ENCODE measurements at regions not wholly inside any gene's neighbourhood (a gene's known extent, or its start where the extent isn't known, plus 50 kb on each side); places are given as distances from the start of the nearest gene placed in this dataset.

DNA sequence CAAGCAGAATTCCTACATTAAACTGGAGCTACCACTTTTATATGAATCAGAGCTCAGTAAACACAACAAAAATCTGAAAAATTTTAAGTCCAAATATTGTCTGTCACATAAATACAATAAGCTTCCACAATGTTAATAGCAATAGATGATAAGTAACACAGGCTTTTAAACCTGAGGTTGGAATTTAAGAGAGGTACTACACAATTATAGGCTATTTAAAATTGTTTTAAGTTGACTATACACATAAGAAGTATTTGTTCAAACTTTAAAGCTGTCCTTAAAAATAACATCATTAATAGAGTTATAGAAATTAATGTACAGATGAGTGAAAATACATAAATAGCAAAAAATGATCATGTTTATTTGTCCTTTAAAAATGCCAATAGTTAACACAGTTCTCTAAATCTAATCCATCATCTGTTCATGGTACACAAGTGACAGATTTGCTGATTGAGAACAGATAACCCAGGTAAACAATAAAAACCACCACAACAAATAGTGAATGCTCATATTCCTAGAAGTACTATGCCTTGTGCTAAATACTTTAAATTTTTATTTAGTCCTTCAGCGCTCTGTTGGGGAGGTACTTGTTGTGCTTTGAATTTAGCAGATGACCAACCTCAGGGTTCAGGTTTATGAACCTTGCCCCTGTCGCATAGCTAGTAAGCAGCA, 382.3 kb upstream of the ID4 start:
- ATAC-seq (ENCODE audit: low read depth in 2 of 2) (no peak), DNase-seq (no peak)
- Mint-ChIP-seq H3K4me3 (no peak overlapping the region), H3K27me3 (no peaks in the 10 kb centered on the region), H3K9me3 (peaks cover 0 to 7% (median 4%) of the 10 kb centered on the region in 7 donors), H3K4me1 (no peaks in the 10 kb centered on the region), H3K27ac (no peak overlapping the region), H3K36me3 (no peaks in the 10 kb centered on the region)
- Histone ChIP-seq H3K9me3 (ENCODE audit: control insufficient read depth in 2 of 2, low read length in 2 of 2) (no peaks in the 10 kb centered on the region), H3K36me3 (ENCODE audit: control insufficient read depth, insufficient read depth, low read length) (no peaks in the 10 kb centered on the region), H3K4me3 (ENCODE audit: low read depth, low read length) (no peak overlapping the region), H3K27me3 (ENCODE audit: control insufficient read depth, insufficient read depth, low read length) (no peaks in the 10 kb centered on the region), H3K4me1 (ENCODE audit: control insufficient read depth, insufficient read depth, low read length, poor library complexity, severe bottlenecking) (no peaks in the 10 kb centered on the region), H3K27ac (ENCODE audit: insufficient read depth, low read length, poor library complexity, severe bottlenecking) (no peak overlapping the region)

DNA sequence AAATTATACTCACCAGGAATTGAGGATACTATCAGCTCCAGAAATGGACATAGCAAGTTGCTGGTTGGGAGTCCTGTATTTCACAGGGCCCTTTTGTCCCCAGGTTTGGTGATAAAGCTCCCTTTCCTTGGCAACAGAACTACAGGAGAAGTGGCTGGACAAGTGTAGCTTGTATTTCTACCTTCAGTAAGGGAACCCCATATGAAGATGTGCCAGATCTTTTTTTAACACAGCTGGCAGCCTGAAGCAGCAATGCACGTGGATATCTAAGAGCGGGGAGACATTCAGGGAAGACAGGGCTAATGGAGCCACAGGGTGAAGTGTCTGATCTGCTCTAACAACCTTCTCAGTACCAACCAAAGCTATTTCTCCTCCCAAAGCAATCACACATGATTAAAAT, 373.9 kb upstream of the ID4 start:
- ATAC-seq (ENCODE audit: low read depth in 2 of 2) = no peak
- H3K9me3 Mint-ChIP-seq = peaks cover 0 to 6% (median 1%) of the 10 kb centered on the region in 7 donors

GRCh38 chr6:19463925-19464324, 373.2 kb upstream of the ID4 start:
- Histone ChIP-seq H3K27ac (ENCODE audit: insufficient read depth, low read length, poor library complexity, severe bottlenecking) (no peak overlapping the region), H3K36me3 (ENCODE audit: control insufficient read depth, insufficient read depth, low read length) (no peaks in the 10 kb centered on the region), H3K9me3 (ENCODE audit: control insufficient read depth in 2 of 2, low read length in 2 of 2) (no peaks in the 10 kb centered on the region), H3K4me1 (ENCODE audit: control insufficient read depth, insufficient read depth, low read length, poor library complexity, severe bottlenecking) (no peaks in the 10 kb centered on the region), H3K4me3 (ENCODE audit: low read depth, low read length) (no peak overlapping the region), H3K27me3 (ENCODE audit: control insufficient read depth, insufficient read depth, low read length) (no peaks in the 10 kb centered on the region)
- ATAC-seq (ENCODE audit: low read depth in 2 of 2) (no peak), DNase-seq (no peak)
- no peaks in the 10 kb centered on the region for H3K36me3 Mint-ChIP-seq
- H3K27me3 Mint-ChIP-seq = no peaks in the 10 kb centered on the region
- H3K9me3 Mint-ChIP-seq = peaks cover 0 to 6% (median 1%) of the 10 kb centered on the region in 7 donors
- no peaks in the 10 kb centered on the region for H3K4me1 Mint-ChIP-seq
- H3K4me3 Mint-ChIP-seq = no peak overlapping the region
- H3K27ac Mint-ChIP-seq = no peak overlapping the region

More for the DNA sequence above, 373.9 kb upstream of the ID4 start:
- no peaks in the 10 kb centered on the region for H3K36me3 ChIP-seq (ENCODE audit: control insufficient read depth, insufficient read depth, low read length)
- H3K9me3 ChIP-seq (ENCODE audit: control insufficient read depth in 2 of 2, low read length in 2 of 2) = no peaks in the 10 kb centered on the region
- H3K27ac Mint-ChIP-seq = no peak overlapping the region
- H3K4me1 Mint-ChIP-seq = no peaks in the 10 kb centered on the region
- no peaks in the 10 kb centered on the region for H3K27me3 ChIP-seq (ENCODE audit: control insufficient read depth, insufficient read depth, low read length)
- H3K36me3 Mint-ChIP-seq = no peaks in the 10 kb centered on the region
- no peak for DNase-seq
- H3K4me3 Mint-ChIP-seq = no peak overlapping the region
- no peaks in the 10 kb centered on the region for H3K27me3 Mint-ChIP-seq
- H3K4me1 ChIP-seq (ENCODE audit: control insufficient read depth, insufficient read depth, low read length, poor library complexity, severe bottlenecking) = no peaks in the 10 kb centered on the region
- no peak overlapping the region for H3K27ac ChIP-seq (ENCODE audit: insufficient read depth, low read length, poor library complexity, severe bottlenecking)
- H3K4me3 ChIP-seq (ENCODE audit: low read depth, low read length) = no peak overlapping the region

DNA sequence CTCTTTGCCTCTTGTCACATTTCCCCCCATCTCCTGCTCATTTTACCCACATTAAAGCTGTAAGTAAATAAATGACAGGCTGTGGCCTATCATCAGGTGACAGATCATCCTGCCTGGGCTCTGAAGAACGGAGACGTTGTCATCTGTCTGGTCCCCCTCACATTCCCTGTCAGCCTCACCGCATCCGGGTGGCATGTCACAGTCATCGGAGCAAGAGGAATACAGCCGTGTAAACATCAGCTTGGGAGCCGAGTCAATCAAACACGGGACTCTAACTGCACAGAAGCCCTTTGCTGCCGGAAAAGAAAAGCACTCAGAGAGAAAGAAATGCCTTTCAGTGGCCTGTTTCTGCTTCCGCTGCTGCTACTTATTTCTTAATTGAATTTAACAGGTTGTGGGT, 371.9 kb upstream of the ID4 start:
- Mint-ChIP-seq H3K27me3 (no peaks in the 10 kb centered on the region), H3K4me1 (no peaks in the 10 kb centered on the region), H3K4me3 (no peak overlapping the region), H3K27ac (no peak overlapping the region), H3K36me3 (no peaks in the 10 kb centered on the region), H3K9me3 (peaks cover 0 to 6% (median 1%) of the 10 kb centered on the region in 7 donors)
- Histone ChIP-seq H3K27ac (ENCODE audit: insufficient read depth, low read length, poor library complexity, severe bottlenecking) (no peak overlapping the region), H3K27me3 (ENCODE audit: control insufficient read depth, insufficient read depth, low read length) (no peaks in the 10 kb centered on the region), H3K9me3 (ENCODE audit: control insufficient read depth in 2 of 2, low read length in 2 of 2) (no peaks in the 10 kb centered on the region), H3K36me3 (ENCODE audit: control insufficient read depth, insufficient read depth, low read length) (no peaks in the 10 kb centered on the region), H3K4me1 (ENCODE audit: control insufficient read depth, insufficient read depth, low read length, poor library complexity, severe bottlenecking) (no peaks in the 10 kb centered on the region), H3K4me3 (ENCODE audit: low read depth, low read length) (no peak overlapping the region)
- ATAC-seq (ENCODE audit: low read depth in 2 of 2) = no peak
- no peak for DNase-seq

DNA sequence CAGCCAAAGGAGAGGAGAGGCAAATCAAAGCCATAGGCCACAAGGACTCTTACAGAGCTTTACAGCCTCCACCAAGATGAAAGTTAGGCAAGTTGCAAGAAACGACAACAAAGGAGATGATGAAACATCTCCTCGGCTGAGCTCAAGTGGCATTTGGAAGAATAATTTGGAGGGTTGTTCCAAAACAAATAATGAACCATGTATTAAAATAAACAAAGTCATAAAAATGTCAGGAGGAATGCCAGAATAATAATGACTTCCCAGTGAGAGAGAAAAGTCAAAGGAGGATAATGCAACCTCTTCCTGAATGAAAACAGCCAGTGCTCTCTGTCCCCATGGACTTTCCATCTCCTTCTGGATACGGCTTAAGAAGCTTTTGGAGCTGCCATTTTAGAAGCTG, 371.4 kb upstream of the ID4 start:
- Histone ChIP-seq H3K36me3 (ENCODE audit: control insufficient read depth, insufficient read depth, low read length) (no peaks in the 10 kb centered on the region), H3K4me1 (ENCODE audit: control insufficient read depth, insufficient read depth, low read length, poor library complexity, severe bottlenecking) (no peaks in the 10 kb centered on the region), H3K9me3 (ENCODE audit: control insufficient read depth in 2 of 2, low read length in 2 of 2) (no peaks in the 10 kb centered on the region), H3K27ac (ENCODE audit: insufficient read depth, low read length, poor library complexity, severe bottlenecking) (no peak overlapping the region), H3K4me3 (ENCODE audit: low read depth, low read length) (no peak overlapping the region), H3K27me3 (ENCODE audit: control insufficient read depth, insufficient read depth, low read length) (no peaks in the 10 kb centered on the region)
- no peak overlapping the region for H3K4me3 Mint-ChIP-seq
- ATAC-seq (ENCODE audit: low read depth in 2 of 2) = no peak
- no peak overlapping the region for H3K27ac Mint-ChIP-seq
- no peaks in the 10 kb centered on the region for H3K4me1 Mint-ChIP-seq
- H3K36me3 Mint-ChIP-seq = no peaks in the 10 kb centered on the region
- peaks cover 0 to 6% (median 0%) of the 10 kb centered on the region in 7 donors for H3K9me3 Mint-ChIP-seq
- no peaks in the 10 kb centered on the region for H3K27me3 Mint-ChIP-seq
- DNase-seq = no peak

DNA sequence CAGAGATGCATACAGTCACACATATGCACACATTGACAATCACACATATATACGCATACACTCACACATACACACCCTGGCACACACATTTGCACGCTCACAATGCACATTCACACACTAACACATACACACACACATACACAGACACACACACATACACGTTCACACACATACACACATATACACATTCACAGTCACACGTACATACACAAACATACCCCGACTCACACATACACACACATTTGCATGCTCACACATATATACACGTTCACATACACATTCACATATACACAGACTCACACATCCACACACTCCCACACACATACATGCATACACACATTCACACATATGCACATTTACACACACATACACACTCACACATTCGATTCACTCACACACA, 366.8 kb upstream of the ID4 start:
- Histone ChIP-seq H3K27ac (ENCODE audit: insufficient read depth, low read length, poor library complexity, severe bottlenecking) (no peak overlapping the region), H3K4me3 (ENCODE audit: low read depth, low read length) (no peak overlapping the region), H3K36me3 (ENCODE audit: control insufficient read depth, insufficient read depth, low read length) (no peaks in the 10 kb centered on the region), H3K27me3 (ENCODE audit: control insufficient read depth, insufficient read depth, low read length) (no peaks in the 10 kb centered on the region), H3K4me1 (ENCODE audit: control insufficient read depth, insufficient read depth, low read length, poor library complexity, severe bottlenecking) (no peaks in the 10 kb centered on the region), H3K9me3 (ENCODE audit: control insufficient read depth in 2 of 2, low read length in 2 of 2) (peaks cover 0 to 2% of the 10 kb centered on the region in 2 experiments)
- ATAC-seq (ENCODE audit: low read depth in 2 of 2) = no peak
- DNase-seq = no peak
- no peaks in the 10 kb centered on the region for H3K27me3 Mint-ChIP-seq
- H3K4me1 Mint-ChIP-seq = no peaks in the 10 kb centered on the region
- H3K4me3 Mint-ChIP-seq = no peak overlapping the region
- H3K9me3 Mint-ChIP-seq = peaks cover 0 to 12% (median 4%) of the 10 kb centered on the region in 7 donors
- no peak overlapping the region for H3K27ac Mint-ChIP-seq
- H3K36me3 Mint-ChIP-seq = no peaks in the 10 kb centered on the region

- peaks cover 0 to 2% of the 10 kb centered on the region in 2 experiments for H3K9me3 ChIP-seq (ENCODE audit: control insufficient read depth in 2 of 2, low read length in 2 of 2)
- H3K4me1 ChIP-seq (ENCODE audit: control insufficient read depth, insufficient read depth, low read length, poor library complexity, severe bottlenecking) = no peaks in the 10 kb centered on the region
- ATAC-seq (ENCODE audit: low read depth in 2 of 2) (no peak), DNase-seq (no peak)
- H3K4me3 ChIP-seq (ENCODE audit: low read depth, low read length) = no peak overlapping the region
- Mint-ChIP-seq H3K4me1 (no peaks in the 10 kb centered on the region), H3K4me3 (no peak overlapping the region), H3K27me3 (no peaks in the 10 kb centered on the region), H3K9me3 (peaks cover 0 to 12% (median 6%) of the 10 kb centered on the region in 7 donors), H3K36me3 (no peaks in the 10 kb centered on the region), H3K27ac (no peak overlapping the region)
- no peaks in the 10 kb centered on the region for H3K27me3 ChIP-seq (ENCODE audit: control insufficient read depth, insufficient read depth, low read length)
- no peaks in the 10 kb centered on the region for H3K36me3 ChIP-seq (ENCODE audit: control insufficient read depth, insufficient read depth, low read length)
- no peak overlapping the region for H3K27ac ChIP-seq (ENCODE audit: insufficient read depth, low read length, poor library complexity, severe bottlenecking)
Measured at GRCh38 chr6:19472153-19472552, 365.0 kb upstream of the ID4 start.

- H3K4me3 Mint-ChIP-seq = no peak overlapping the region
- no peak for DNase-seq
- no peaks in the 10 kb centered on the region for H3K27me3 Mint-ChIP-seq
- H3K36me3 Mint-ChIP-seq = no peaks in the 10 kb centered on the region
- Histone ChIP-seq H3K4me1 (ENCODE audit: control insufficient read depth, insufficient read depth, low read length, poor library complexity, severe bottlenecking) (no peaks in the 10 kb centered on the region), H3K27ac (ENCODE audit: insufficient read depth, low read length, poor library complexity, severe bottlenecking) (no peak overlapping the region), H3K4me3 (ENCODE audit: low read depth, low read length) (no peak overlapping the region), H3K27me3 (ENCODE audit: control insufficient read depth, insufficient read depth, low read length) (no peaks in the 10 kb centered on the region), H3K9me3 (ENCODE audit: control insufficient read depth in 2 of 2, low read length in 2 of 2) (peaks cover 0 to 2% of the 10 kb centered on the region in 2 experiments), H3K36me3 (ENCODE audit: control insufficient read depth, insufficient read depth, low read length) (no peaks in the 10 kb centered on the region)
- H3K4me1 Mint-ChIP-seq = no peaks in the 10 kb centered on the region
- peaks cover 0 to 17% (median 6%) of the 10 kb centered on the region in 7 donors for H3K9me3 Mint-ChIP-seq
- no peak for ATAC-seq (ENCODE audit: low read depth in 2 of 2)
- no peak overlapping the region for H3K27ac Mint-ChIP-seq
Measured at GRCh38 chr6:19472850-19473249, 364.3 kb upstream of the ID4 start.

Measured in CD4-positive, CD25-positive, alpha-beta regulatory T cell (primary cell).